Osteocyte (in vitro differentiated cells): ENCODE measurements at regions not wholly inside any gene's neighbourhood (a gene's known extent, or its start where the extent isn't known, plus 50 kb on each side); places are given as distances from the start of the nearest gene placed in this dataset.
A peak's percentile ranks its signal among the peaks of the same experiment; 100 is the strongest.

Experiments used
- DNase-seq: peaks from one replicate; pipeline ENCODE4 v3.0.0; 2021; ENCODE audit warnings: mixed read lengths; ENCODE audit not compliant: unreplicated experiment; ENCODE audit errors: extremely low spot score
- H3K27ac Mint-ChIP-seq: one replicate; pipeline ENCODE4 v1.8.0; 2021; ENCODE audit warnings: mild to moderate bottlenecking, mixed read lengths; ENCODE audit not compliant: unreplicated experiment
- H3K27me3 Mint-ChIP-seq: one replicate; pipeline ENCODE4 v1.8.0; 2021; ENCODE audit warnings: mixed read lengths; ENCODE audit not compliant: unreplicated experiment
- H3K36me3 Mint-ChIP-seq: one replicate; pipeline ENCODE4 v1.8.0; 2021; ENCODE audit warnings: mixed read lengths; ENCODE audit not compliant: unreplicated experiment
- H3K4me1 Mint-ChIP-seq: one replicate; pipeline ENCODE4 v1.8.0; 2021; ENCODE audit warnings: mixed read lengths; ENCODE audit not compliant: unreplicated experiment
- H3K4me3 Mint-ChIP-seq: one replicate; pipeline ENCODE4 v1.8.0; 2021; ENCODE audit warnings: mild to moderate bottlenecking, moderate library complexity, mixed read lengths; ENCODE audit not compliant: unreplicated experiment
- H3K9me3 Mint-ChIP-seq: one replicate; pipeline ENCODE4 v1.8.0; 2021; ENCODE audit warnings: mixed read lengths; ENCODE audit not compliant: unreplicated experiment
- CTCF ChIP-seq: fragments of 200-600 bp; sonication (generic); IDR thresholded peaks from 2 replicates; pipeline ENCODE4 v1.5.0; 2021; ENCODE audit warnings: antibody characterized with exemption, mild to moderate bottlenecking, moderate library complexity

- H3K4me1 Mint-ChIP-seq: no peaks in the 10 kb centered on the region
- no peak overlapping the region for H3K27ac Mint-ChIP-seq
- DNase-seq: no peak
- H3K27me3 Mint-ChIP-seq: no peaks in the 10 kb centered on the region
- H3K9me3 Mint-ChIP-seq: peaks cover 18% of the 10 kb centered on the region
- H3K4me3 Mint-ChIP-seq: no peak overlapping the region
- TF ChIP-seq CTCF: no peak
- no peaks in the 10 kb centered on the region for H3K36me3 Mint-ChIP-seq
These were observed 273.9 kb upstream of the CHORDC1 start for GRCh38 chr11:90496722-90497121.

GRCh38 chr11:90493379-90493778 is 270.5 kb upstream of the CHORDC1 start:
- Mint-ChIP-seq H3K9me3 (peaks cover 18% of the 10 kb centered on the region), H3K4me3 (no peak overlapping the region), H3K36me3 (no peaks in the 10 kb centered on the region), H3K27me3 (no peaks in the 10 kb centered on the region), H3K27ac (no peak overlapping the region), H3K4me1 (no peaks in the 10 kb centered on the region)
- no peak for TF ChIP-seq CTCF
- no peak for DNase-seq

GRCh38 chr11:90491466-90491865 is 268.6 kb upstream of the CHORDC1 start:
- no peak for TF ChIP-seq CTCF
- Mint-ChIP-seq H3K36me3 (no peaks in the 10 kb centered on the region), H3K4me1 (no peaks in the 10 kb centered on the region), H3K9me3 (peaks cover 6% of the 10 kb centered on the region), H3K4me3 (no peak overlapping the region), H3K27me3 (no peaks in the 10 kb centered on the region), H3K27ac (no peak overlapping the region)
- DNase-seq: no peak

GRCh38 chr11:90476442-90477007 is 253.7 kb upstream of the CHORDC1 start:
- peak; percentile 44 for TF ChIP-seq CTCF
- H3K36me3 Mint-ChIP-seq: no peaks in the 10 kb centered on the region
- H3K4me3 Mint-ChIP-seq: no peak overlapping the region
- no peaks in the 10 kb centered on the region for H3K9me3 Mint-ChIP-seq
- no peak for DNase-seq
- no peak overlapping the region for H3K27ac Mint-ChIP-seq
- no peaks in the 10 kb centered on the region for H3K4me1 Mint-ChIP-seq
- peaks cover 4% of the 10 kb centered on the region for H3K27me3 Mint-ChIP-seq

- no peak overlapping the region for H3K4me3 Mint-ChIP-seq
- DNase-seq: no peak
- no peak overlapping the region for H3K27ac Mint-ChIP-seq
- H3K27me3 Mint-ChIP-seq: peaks cover 2% of the 10 kb centered on the region
- no peak for TF ChIP-seq CTCF
- no peaks in the 10 kb centered on the region for H3K4me1 Mint-ChIP-seq
- no peaks in the 10 kb centered on the region for H3K9me3 Mint-ChIP-seq
- no peaks in the 10 kb centered on the region for H3K36me3 Mint-ChIP-seq
These were observed 246.1 kb upstream of the CHORDC1 start for GRCh38 chr11:90468923-90469322.
